ENCODE measurements at regions not wholly inside any gene's neighbourhood (a gene's known extent, or its start where the extent isn't known, plus 50 kb on each side); places are given as distances from the start of the nearest gene placed in this dataset.

- no peak for TF ChIP-seq POLR2AphosphoS5 (IDR thresholded peaks at IDR 0.05; ENCODE audit: low read depth, low read length)
- TF ChIP-seq POLR2A (IDR thresholded peaks at IDR 0.05; ENCODE audit: low read depth, low read length): no peak
- TF ChIP-seq SPI1 (IDR thresholded peaks at IDR 0.05; ENCODE audit: low read depth, low read length): no peak
- no peak for TF ChIP-seq TAF1 (IDR thresholded peaks at IDR 0.05; ENCODE audit: low read depth, low read length)
These were observed 144.4 kb downstream of the SCARB1 start for GRCh38 chr12:124719231-124719630.

Data from GM12891 (cell line).